HG03575 (cell line): ENCODE measurements at regions not wholly inside any gene's neighbourhood (a gene's known extent, or its start where the extent isn't known, plus 50 kb on each side); places are given as distances from the start of the nearest gene placed in this dataset.
"Not testable (repeated sequence)": the region's sequence is repeated elsewhere in the genome, so short reads cannot be mapped to it uniquely, and the experiment has no call there.

Experiments
- ATAC-seq: cut with Tn5 transposase; IDR thresholded peaks from one replicate; pipeline ENCODE4 v1.9.1; 2021; ENCODE audit not compliant: unreplicated experiment, insufficient number of reproducible peaks, low FRiP score; ENCODE audit errors: extremely low read depth

- no peak for ATAC-seq
These were observed 142.0 kb downstream of the RNASET2 start for GRCh38 chr6:166814390-166814789.

GRCh38 chr6:166813461-166813860 lies 142.9 kb downstream of the RNASET2 start:
- no peak for ATAC-seq

- no peak for ATAC-seq
These were observed 145.5 kb downstream of the RNASET2 start for GRCh38 chr6:166810864-166811263.

- ATAC-seq, result no peak
These were observed 146.6 kb downstream of the RNASET2 start for GRCh38 chr6:166809721-166810120.

GRCh38 chr6:166806962-166807757 lies 149.2 kb downstream of the RNASET2 start:
- ATAC-seq, result no peak

GRCh38 chr6:166806217-166806838 lies 150.0 kb downstream of the RNASET2 start:
- no peak for ATAC-seq

GRCh38 chr6:166803471-166803870 lies 152.9 kb downstream of the RNASET2 start:
- no peak for ATAC-seq

- no peak for ATAC-seq
These were observed 153.9 kb downstream of the RNASET2 start for GRCh38 chr6:166802401-166802800.

GRCh38 chr6:166800137-166800536 lies 156.2 kb downstream of the RNASET2 start:
- no peak for ATAC-seq

- no peak for ATAC-seq
These were observed 157.7 kb downstream of the RNASET2 start for GRCh38 chr6:166798652-166799051.

- no peak for ATAC-seq
These were observed 159.7 kb downstream of the RNASET2 start for GRCh38 chr6:166796610-166797009.

GRCh38 chr6:166795879-166796278 lies 160.5 kb downstream of the RNASET2 start:
- no peak for ATAC-seq

GRCh38 chr6:166790808-166791207 lies 163.8 kb upstream of the RPS6KA2 start:
- ATAC-seq, result not testable (repeated sequence)

GRCh38 chr6:166788846-166789529 lies 161.9 kb upstream of the RPS6KA2 start:
- ATAC-seq, result not testable (repeated sequence)

- ATAC-seq, result no peak
These were observed 159.7 kb upstream of the RPS6KA2 start for GRCh38 chr6:166786704-166787293.

GRCh38 chr6:166785131-166785530 lies 158.1 kb upstream of the RPS6KA2 start:
- no peak for ATAC-seq

GRCh38 chr6:166784691-166785090 lies 157.6 kb upstream of the RPS6KA2 start:
- no peak for ATAC-seq

- no peak for ATAC-seq
These were observed 155.5 kb upstream of the RPS6KA2 start for GRCh38 chr6:166782520-166782919.

- ATAC-seq, result no peak
These were observed 154.3 kb upstream of the RPS6KA2 start for GRCh38 chr6:166781331-166781730.
